IMR-90 (cell line): ENCODE measurements at regions not wholly inside any gene's neighbourhood (a gene's known extent, or its start where the extent isn't known, plus 50 kb on each side); places are given as distances from the start of the nearest gene placed in this dataset.

Source experiments
- ATAC-seq: fragments of 200-7000 bp; cut with Tn5 transposase; 2 replicates; pipeline ENCODE4 v1.9.1; 2020; ENCODE audit warnings: low read depth, mild to moderate bottlenecking, moderate library complexity
- BruUV-seq: library from RNA; stranded (reverse); fragments of 400-500 nt; replicated peaks from 2 replicates; lab custom pipeline; 2021; lab: Mats Ljungman, UMichigan
- CTCF ChIA-PET: fragments of 300-600 bp; formaldehyde crosslinking; extraction: SDS; loops from one replicate; lab custom pipeline; 2021; ENCODE audit warnings: antibody characterized with exemption; lab: Yijun Ruan, JAX
- POLR2A ChIA-PET: fragments of 300-600 bp; sonication (Branson Sonifier 250); formaldehyde crosslinking; loops from one replicate; lab custom pipeline; 2022; ENCODE audit warnings: antibody characterized with exemption; ENCODE audit not compliant: unreplicated experiment; lab: Charles Lee
- DNase-seq: peaks from one replicate; pipeline ENCODE4 v3.0.0; 2013
- H2AFZ ChIP-seq: replicated peaks from 2 replicates; pipeline ENCODE3; 2013; ENCODE audit warnings: low read length, mild to moderate bottlenecking; ENCODE audit not compliant: poor library complexity
- H2AK5ac ChIP-seq: 2 replicates; pipeline ENCODE4 v1.6.1; 2013; ENCODE audit warnings: low read depth, low read length, inconsistent platforms
- H2AK9ac ChIP-seq: replicated peaks from 2 replicates; pipeline ENCODE3; 2013; ENCODE audit warnings: mild to moderate bottlenecking, low read depth, low read length, moderate library complexity; ENCODE audit not compliant: poor library complexity
- H2BK120ac ChIP-seq: 2 replicates; pipeline ENCODE4 v1.6.1; 2013; ENCODE audit warnings: low read depth, low read length, inconsistent platforms
- H2BK15ac ChIP-seq: 3 replicates; pipeline ENCODE4 v1.6.1; 2013; ENCODE audit warnings: low read depth, low read length, inconsistent platforms
- H2BK20ac ChIP-seq: 2 replicates; pipeline ENCODE4 v1.6.1; 2013; ENCODE audit warnings: low read depth, mild to moderate bottlenecking, inconsistent platforms, low read length, moderate library complexity
- H2BK5ac ChIP-seq: 2 replicates; pipeline ENCODE4 v1.6.1; 2013; ENCODE audit warnings: mild to moderate bottlenecking, low read depth, low read length, inconsistent platforms; ENCODE audit not compliant: poor library complexity, severe bottlenecking
- H3K14ac ChIP-seq: replicated peaks from 2 replicates; pipeline ENCODE4 v1.6.1; 2013; ENCODE audit warnings: low read depth, low read length, inconsistent platforms
- H3K18ac ChIP-seq: 2 replicates; pipeline ENCODE4 v1.6.1; 2013; ENCODE audit warnings: low read depth, low read length, control low read depth
- H3K23ac ChIP-seq: 2 replicates; pipeline ENCODE4 v1.6.1; 2013; ENCODE audit warnings: low read depth, low read length, inconsistent platforms
- H3K27ac ChIP-seq: 2 replicates; pipeline ENCODE4 v1.5.1; 2013; ENCODE audit warnings: mild to moderate bottlenecking, control low read depth, low read length; ENCODE audit not compliant: insufficient read depth
- H3K27me3 ChIP-seq: 2 replicates; pipeline ENCODE4 v1.6.1; 2013; ENCODE audit warnings: low read length; ENCODE audit not compliant: control insufficient read depth, insufficient read depth
- H3K36me3 ChIP-seq: 2 replicates; pipeline ENCODE4 v1.6.1; 2013; ENCODE audit warnings: low read length, mixed read lengths; ENCODE audit not compliant: control insufficient read depth, insufficient read depth
- H3K4ac ChIP-seq: 2 replicates; pipeline ENCODE4 v1.6.1; 2013; ENCODE audit warnings: low read depth, low read length, inconsistent platforms
- H3K4me1 ChIP-seq: 2 replicates; pipeline ENCODE4 v1.6.1; 2013; ENCODE audit warnings: low read length, mixed read lengths; ENCODE audit not compliant: control insufficient read depth, insufficient read depth
- H3K4me2 ChIP-seq: 2 replicates; pipeline ENCODE4 v1.6.1; 2013; ENCODE audit warnings: low read depth, mild to moderate bottlenecking, control low read depth, low read length, moderate library complexity
- H3K4me3 ChIP-seq: 2 replicates; pipeline ENCODE4 v1.5.1; 2013; ENCODE audit warnings: low read depth, mild to moderate bottlenecking, control low read depth, low read length, moderate library complexity; ENCODE audit not compliant: insufficient read depth
- H3K56ac ChIP-seq: 2 replicates; pipeline ENCODE4 v1.6.1; 2013; ENCODE audit warnings: low read length, inconsistent platforms; ENCODE audit not compliant: insufficient read depth; ENCODE audit errors: extremely low read depth
- H3K79me1 ChIP-seq, 2 experiments: 2 replicates each; pipeline ENCODE4 v1.6.1; 2013; ENCODE audit warnings: low read length in 2 of 2, inconsistent platforms in 1 of 2, low read depth in 1 of 2
- H3K9ac ChIP-seq: 2 replicates; pipeline ENCODE4 v1.6.1; 2013; ENCODE audit warnings: low read depth, low read length, control low read depth
- H3K9me1 ChIP-seq: 2 replicates; pipeline ENCODE4 v1.6.1; 2013; ENCODE audit warnings: low read length, inconsistent platforms; ENCODE audit not compliant: insufficient read depth
- H3K9me3 ChIP-seq: 2 replicates; pipeline ENCODE4 v1.6.1; 2013; ENCODE audit warnings: low read length; ENCODE audit not compliant: control insufficient read depth, insufficient read depth
- H4K20me1 ChIP-seq: 2 replicates; pipeline ENCODE4 v1.6.1; 2013; ENCODE audit warnings: low read length, inconsistent platforms; ENCODE audit not compliant: insufficient read depth
- H4K5ac ChIP-seq: 2 replicates; pipeline ENCODE4 v1.6.1; 2013; ENCODE audit warnings: mild to moderate bottlenecking, low read depth, low read length, control low read depth
- H4K8ac ChIP-seq, 2 experiments: 2 replicates each; pipeline ENCODE4 v1.6.1; 2013; ENCODE audit warnings: low read depth in 2 of 2, low read length in 2 of 2, control low read depth in 1 of 2, inconsistent platforms in 1 of 2
- H4K91ac ChIP-seq: 2 replicates; pipeline ENCODE4 v1.6.1; 2013; ENCODE audit warnings: low read depth, low read length, inconsistent platforms; ENCODE audit not compliant: insufficient read depth
- CEBPB ChIP-seq: IDR thresholded peaks from 2 replicates; pipeline ENCODE4 v1.6.1; 2012; ENCODE audit warnings: low read depth, low read length, improper control_type of control experiment
- CHD1 ChIP-seq: IDR thresholded peaks from 2 replicates; pipeline ENCODE4 v1.6.1; 2012; ENCODE audit warnings: low read depth, low read length, improper control_type of control experiment
- FOS ChIP-seq: fragments of 150-350 bp; IDR thresholded peaks from 2 replicates; pipeline ENCODE4 v1.6.1; 2016; ENCODE audit warnings: low read depth, low read length
- MAZ ChIP-seq: IDR thresholded peaks from 2 replicates; pipeline ENCODE4 v1.6.1; 2012; ENCODE audit warnings: low read depth, mild to moderate bottlenecking, low read length, improper control_type of control experiment, moderate library complexity, borderline replicate concordance
- MXI1 ChIP-seq: IDR thresholded peaks from 2 replicates; pipeline ENCODE4 v1.6.1; 2012; ENCODE audit warnings: low read depth, mild to moderate bottlenecking, low read length, moderate library complexity, borderline replicate concordance
- NFE2L2 ChIP-seq: fragments of 150-350 bp; IDR thresholded peaks from 2 replicates; pipeline ENCODE4 v1.6.1; 2016; ENCODE audit warnings: low read depth, mild to moderate bottlenecking, low read length
- POLR2A ChIP-seq: IDR thresholded peaks from 2 replicates; pipeline ENCODE4 v1.6.1; 2012; ENCODE audit warnings: mild to moderate bottlenecking, low read depth, low read length
- RCOR1 ChIP-seq: IDR thresholded peaks from 2 replicates; pipeline ENCODE4 v1.6.1; 2012; ENCODE audit warnings: mild to moderate bottlenecking, low read length, improper control_type of control experiment; ENCODE audit not compliant: insufficient replicate concordance
- SMC3 ChIP-seq: fragments of 150-350 bp; IDR thresholded peaks from 2 replicates; pipeline ENCODE4 v1.6.1; 2016; ENCODE audit warnings: low read depth, mild to moderate bottlenecking, antibody characterized with exemption, low read length, moderate library complexity
- WGBS, 2 experiments: methylation state at CpG; one replicate each; pipeline versions ENCODE4 v1.1.5 to v1.1.7; 2013; ENCODE audit warnings: missing lambda C conversion rate in 2 of 2; ENCODE audit not compliant: insufficient read length in 1 of 2; ENCODE audit errors: extremely low coverage in 2 of 2; 5-methylcytosine and 5-hydroxymethylcytosine counted together
- dilution Hi-C: fragments of 300-500 bp; cut with HindIII; formaldehyde crosslinking; loops from one replicate; pipeline ENCODE4 v1.14.3; 2018; ENCODE audit warnings: low sequenced_read_pairs; ENCODE audit not compliant: unreplicated experiment
- in situ Hi-C: fragments of 300-500 bp; cut with MboI; formaldehyde crosslinking; loops from 3 replicates; pipeline ENCODE4 v1.14.3; 2019; ENCODE audit warnings: low sequenced_read_pairs, inconsistent platforms, mixed read lengths
- intact Hi-C: fragments of 100-400 bp; cut with micrococcal nuclease; formaldehyde crosslinking; loops from 2 replicates; pipeline ENCODE4 v1.10.0; 2022
- TF ChIP-seq, protein P1 (sequence below): fragments of 150-350 bp; IDR thresholded peaks from 2 replicates; pipeline ENCODE4 v1.6.1; 2016; ENCODE audit warnings: low read depth, mild to moderate bottlenecking, low read length, moderate library complexity, borderline replicate concordance

GRCh38 chr11:87740968-87741367 is 434.3 kb downstream of the RAB38 start:
- Histone ChIP-seq H3K4me1 (no peaks in the 10 kb centered on the region), H3K79me1 (no peaks in the 10 kb centered on the region), H3K9me1 (no peaks in the 10 kb centered on the region), H3K18ac (no peak overlapping the region), H3K36me3 (no peaks in the 10 kb centered on the region), H2BK5ac (no peak overlapping the region), H2BK20ac (no peak overlapping the region), H3K14ac (no peak overlapping the region), H3K4me3 (no peak overlapping the region), H3K9me3 (no peaks in the 10 kb centered on the region), H2AK9ac (no peak overlapping the region), H3K4ac (no peak overlapping the region), H3K27ac (no peak overlapping the region), H2AFZ (no peak overlapping the region), H4K20me1 (no peaks in the 10 kb centered on the region), H3K23ac (no peak overlapping the region), H2BK120ac (no peak overlapping the region), H3K27me3 (no peaks in the 10 kb centered on the region), H2AK5ac (no peak overlapping the region), H4K8ac (no peak overlapping the region), H3K4me2 (no peak overlapping the region), H3K56ac (no peak overlapping the region), H4K5ac (no peak overlapping the region), H4K91ac (no peak overlapping the region), H2BK15ac (no peak overlapping the region), H3K9ac (no peak overlapping the region)
- intact Hi-C loops, result loop anchor here (5.0 kb wide), 1 partner anchor 1146 kb away; no protein-coding TSS in a partner anchor
- BruUV-seq, result no TSS peak
- no peak for TF ChIP-seq POLR2A
- no peak for TF ChIP-seq SMC3
- no peak for TF ChIP-seq CEBPB
- no peak for TF ChIP-seq RCOR1
- no peak for TF ChIP-seq MXI1
- TF ChIP-seq CHD1, result no peak
- no peak for TF ChIP-seq MAZ
- TF ChIP-seq FOS, result no peak
- TF ChIP-seq, protein P1, sequence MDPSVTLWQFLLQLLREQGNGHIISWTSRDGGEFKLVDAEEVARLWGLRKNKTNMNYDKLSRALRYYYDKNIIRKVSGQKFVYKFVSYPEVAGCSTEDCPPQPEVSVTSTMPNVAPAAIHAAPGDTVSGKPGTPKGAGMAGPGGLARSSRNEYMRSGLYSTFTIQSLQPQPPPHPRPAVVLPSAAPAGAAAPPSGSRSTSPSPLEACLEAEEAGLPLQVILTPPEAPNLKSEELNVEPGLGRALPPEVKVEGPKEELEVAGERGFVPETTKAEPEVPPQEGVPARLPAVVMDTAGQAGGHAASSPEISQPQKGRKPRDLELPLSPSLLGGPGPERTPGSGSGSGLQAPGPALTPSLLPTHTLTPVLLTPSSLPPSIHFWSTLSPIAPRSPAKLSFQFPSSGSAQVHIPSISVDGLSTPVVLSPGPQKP, result no peak
- no peak for TF ChIP-seq NFE2L2
- 17% methylated on average over 2 of the region's 3 CpGs; no CpG with 5 or more reads in 1 of the 2 experiments for WGBS, 2 experiments
- no peak for ATAC-seq
- dilution Hi-C loops, result no loop called here
- POLR2A ChIA-PET, result no interaction called here
- CTCF ChIA-PET, result no interaction called here
- in situ Hi-C loops, result no loop called here
- DNase-seq, result no peak
